ENCODE measurements at regions not wholly inside any gene's neighbourhood (a gene's known extent, or its start where the extent isn't known, plus 50 kb on each side); places are given as distances from the start of the nearest gene placed in this dataset.

GRCh38 chr5:56327809-56328208 lies 94.7 kb upstream of the ANKRD55 start:
- no peaks in the 10 kb centered on the region for H3K36me3 Mint-ChIP-seq (ENCODE audit: insufficient read depth in 1 of 3, low read depth in 3 of 3)
- Histone ChIP-seq H2BK12ac (ENCODE audit: insufficient read length, low read depth, low read length) (no peak overlapping the region), H4K91ac (ENCODE audit: insufficient read length, low read depth, low read length) (no peak overlapping the region), H3K56ac (ENCODE audit: insufficient read length, low read depth, low read length) (no peak overlapping the region), H3K79me2 (ENCODE audit: insufficient read depth, low read length) (no peaks in the 10 kb centered on the region), H3K4me1 (ENCODE audit: insufficient read depth, low read length) (no peaks in the 10 kb centered on the region), H3K23me2 (ENCODE audit: insufficient read length, low read depth, low read length, poor library complexity, severe bottlenecking) (no peaks in the 10 kb centered on the region), H4K8ac (replicated peaks; ENCODE audit: insufficient read length, low read depth, low read length) (no peak overlapping the region), H3K4ac (ENCODE audit: low read depth, low read length) (no peak overlapping the region), H2BK20ac (ENCODE audit: low read depth, low read length, poor library complexity, severe bottlenecking) (no peak overlapping the region), H2BK120ac (ENCODE audit: low read depth, low read length, poor library complexity, severe bottlenecking) (no peak overlapping the region), H3K18ac (ENCODE audit: insufficient read length, low read depth, low read length) (no peak overlapping the region), H3K9ac (ENCODE audit: extremely low read depth, insufficient read length, low read length) (no peak overlapping the region), H3K79me1 (ENCODE audit: insufficient read depth, low read depth, low read length, poor library complexity, severe bottlenecking) (no peaks in the 10 kb centered on the region), H2AFZ (ENCODE audit: low read length) (no peak overlapping the region), H3K27me3 (ENCODE audit: insufficient read depth, low read length) (no peaks in the 10 kb centered on the region), H3K14ac (ENCODE audit: insufficient read depth, low read length) (no peak overlapping the region), H3K27ac (ENCODE audit: insufficient read length, low read depth, low read length) (no peak overlapping the region), H2AK5ac (ENCODE audit: insufficient read length, low read length) (no peak overlapping the region), H4K5ac (ENCODE audit: insufficient read length, low read depth, low read length) (no peak overlapping the region), H2BK15ac (ENCODE audit: low read depth, low read length) (no peak overlapping the region), H4K20me1 (ENCODE audit: control insufficient read depth, insufficient read depth, insufficient read length) (no peaks in the 10 kb centered on the region), H3K23ac (ENCODE audit: insufficient read length, low read depth, low read length) (no peak overlapping the region), H3K4me2 (ENCODE audit: insufficient read depth, insufficient read length, low read length) (no peak overlapping the region), H2BK5ac (ENCODE audit: insufficient read length, low read length) (no peak overlapping the region), H3K9me3 (ENCODE audit: control insufficient read depth, low read depth, low read length) (no peaks in the 10 kb centered on the region), H3T11ph (ENCODE audit: low read length) (no peak overlapping the region)
- WGBS (ENCODE audit: extremely low coverage, insufficient read length, low lambda C conversion rate) = no CpG with 5 or more reads among the region's 6 CpGs
- peaks cover 6% of the 10 kb centered on the region for H3K27me3 Mint-ChIP-seq (ENCODE audit: low read depth)
- H3K4me3 Mint-ChIP-seq = no peak overlapping the region
- no peak for DNase-seq
- H3K27ac Mint-ChIP-seq = no peak overlapping the region
- peaks cover 14 to 15% of the 10 kb centered on the region in 2 experiments for H3K4me1 Mint-ChIP-seq
- TF ChIP-seq, protein P1, sequence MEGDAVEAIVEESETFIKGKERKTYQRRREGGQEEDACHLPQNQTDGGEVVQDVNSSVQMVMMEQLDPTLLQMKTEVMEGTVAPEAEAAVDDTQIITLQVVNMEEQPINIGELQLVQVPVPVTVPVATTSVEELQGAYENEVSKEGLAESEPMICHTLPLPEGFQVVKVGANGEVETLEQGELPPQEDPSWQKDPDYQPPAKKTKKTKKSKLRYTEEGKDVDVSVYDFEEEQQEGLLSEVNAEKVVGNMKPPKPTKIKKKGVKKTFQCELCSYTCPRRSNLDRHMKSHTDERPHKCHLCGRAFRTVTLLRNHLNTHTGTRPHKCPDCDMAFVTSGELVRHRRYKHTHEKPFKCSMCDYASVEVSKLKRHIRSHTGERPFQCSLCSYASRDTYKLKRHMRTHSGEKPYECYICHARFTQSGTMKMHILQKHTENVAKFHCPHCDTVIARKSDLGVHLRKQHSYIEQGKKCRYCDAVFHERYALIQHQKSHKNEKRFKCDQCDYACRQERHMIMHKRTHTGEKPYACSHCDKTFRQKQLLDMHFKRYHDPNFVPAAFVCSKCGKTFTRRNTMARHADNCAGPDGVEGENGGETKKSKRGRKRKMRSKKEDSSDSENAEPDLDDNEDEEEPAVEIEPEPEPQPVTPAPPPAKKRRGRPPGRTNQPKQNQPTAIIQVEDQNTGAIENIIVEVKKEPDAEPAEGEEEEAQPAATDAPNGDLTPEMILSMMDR (conservative IDR thresholded peaks at IDR 0.05) = no peak
- no peaks in the 10 kb centered on the region for H3K9me3 Mint-ChIP-seq

Measured in H9 (cell line).